H1 (cell line): ENCODE measurements at regions not wholly inside any gene's neighbourhood (a gene's known extent, or its start where the extent isn't known, plus 50 kb on each side); places are given as distances from the start of the nearest gene placed in this dataset.

Experiments used
- CTCF ChIA-PET: fragments of 300-600 bp; sonication (Branson Sonifier 250); formaldehyde crosslinking; loops from one replicate; lab custom pipeline; 2021; ENCODE audit not compliant: partially characterized antibody; lab: Charles Lee
- POLR2A ChIA-PET: fragments of 300-600 bp; sonication (Branson Sonifier 250); formaldehyde crosslinking; loops from one replicate; lab custom pipeline; 2021; ENCODE audit warnings: inconsistent platforms; ENCODE audit not compliant: partially characterized antibody; lab: Charles Lee
- DNase-seq, 2 experiments: peaks; one replicate each; pipeline versions ENCODE4 v3.0.0 to v3.0.0-alpha.2; 2010 to 2022; ENCODE audit warnings: low spot score in 2 of 2, low read depth in 1 of 2, mixed read lengths in 1 of 2
- FAIRE-seq: peaks from 2 replicates; lab custom pipeline; 2011; peaks lifted over from hg19 to GRCh38; lab: Jason Lieb, UNC
- H2AFZ ChIP-seq: 2 replicates; pipeline ENCODE4 v1.8.1; 2012; ENCODE audit warnings: low read length, inconsistent platforms
- H2AK5ac ChIP-seq: 2 replicates; pipeline ENCODE4 v1.6.1; 2013; ENCODE audit warnings: low read depth, low read length
- H2BK120ac ChIP-seq: replicated peaks from 2 replicates; pipeline ENCODE3; 2013; ENCODE audit warnings: low read depth, low read length, inconsistent platforms
- H2BK12ac ChIP-seq: 2 replicates; pipeline ENCODE4 v1.6.1; 2013; ENCODE audit warnings: low read depth, low read length
- H2BK15ac ChIP-seq: 2 replicates; pipeline ENCODE4 v1.6.1; 2013; ENCODE audit warnings: low read length
- H2BK20ac ChIP-seq: 2 replicates; pipeline ENCODE4 v1.6.1; 2013; ENCODE audit warnings: low read length
- H2BK5ac ChIP-seq: 2 replicates; pipeline ENCODE4 v1.6.1; 2013; ENCODE audit warnings: low read depth, low read length
- H3K14ac ChIP-seq: 2 replicates; pipeline ENCODE4 v1.6.1; 2013; ENCODE audit warnings: inconsistent platforms; ENCODE audit not compliant: insufficient read length
- H3K18ac ChIP-seq: 2 replicates; pipeline ENCODE4 v1.6.1; 2013; ENCODE audit warnings: low read length; ENCODE audit errors: extremely low read depth
- H3K23ac ChIP-seq: 2 replicates; pipeline ENCODE4 v1.6.1; 2013; ENCODE audit warnings: inconsistent platforms; ENCODE audit not compliant: insufficient read length
- H3K23me2 ChIP-seq: 2 replicates; pipeline ENCODE4 v1.6.1; 2013; ENCODE audit warnings: low read depth, low read length
- H3K27ac ChIP-seq: 2 replicates; pipeline ENCODE4 v1.6.1; 2011; ENCODE audit warnings: low read depth, low read length, inconsistent platforms
- H3K27me3 ChIP-seq, 4 experiments: replicated peaks in 1 of 4; 1 replicate in 1 of 4; 2 replicates in 3 of 4; pipeline versions ENCODE4 v1.6.1 to v1.8.1; 2011 to 2013; ENCODE audit warnings: low read length in 3 of 4, mild to moderate bottlenecking in 3 of 4, inconsistent platforms in 2 of 4, mixed read lengths in 2 of 4, moderate library complexity in 1 of 4; ENCODE audit not compliant: control insufficient read depth in 3 of 4, insufficient read depth in 3 of 4; ENCODE audit errors: extremely low read depth in 1 of 4
- H3K36me3 ChIP-seq, 4 experiments: 2 replicates each; pipeline versions ENCODE4 v1.6.1 to v1.8.1; 2011 to 2013; ENCODE audit warnings: mild to moderate bottlenecking in 4 of 4, low read length in 3 of 4, moderate library complexity in 2 of 4, control low read depth in 1 of 4, inconsistent platforms in 1 of 4; ENCODE audit not compliant: insufficient read depth in 4 of 4, control insufficient read depth in 2 of 4
- H3K4ac ChIP-seq: replicated peaks from 2 replicates; pipeline ENCODE3; 2013; ENCODE audit warnings: low read length, low read depth, mixed read lengths, inconsistent platforms; ENCODE audit not compliant: insufficient read length
- H3K4me1 ChIP-seq, 4 experiments: replicated peaks in 1 of 4; 1 replicate in 1 of 4; 2 replicates in 3 of 4; pipeline versions ENCODE4 v1.6.1 to v1.8.1; 2011 to 2013; ENCODE audit warnings: low read length in 3 of 4, inconsistent platforms in 2 of 4, mixed read lengths in 1 of 4; ENCODE audit not compliant: insufficient read depth in 4 of 4, control insufficient read depth in 3 of 4
- H3K4me2 ChIP-seq, 2 experiments: 2 replicates each; pipeline versions ENCODE4 v1.6.1 to v1.8.1; 2011 to 2013; ENCODE audit warnings: low read depth in 2 of 2, low read length in 2 of 2, control low read depth in 1 of 2, inconsistent platforms in 1 of 2, mild to moderate bottlenecking in 1 of 2; ENCODE audit not compliant: insufficient read depth in 1 of 2
- H3K4me3 ChIP-seq, 4 experiments: fragments of 200-600, 300-600 bp in 1 of 4; sonication (generic), shearing (Covaris generic), sonication (Bioruptor Twin) in 1 of 4; 2 replicates each; pipeline versions ENCODE4 v1.5.1 to v1.8.1; 2011 to 2016; ENCODE audit warnings: low read length in 4 of 4, low read depth in 3 of 4, control low read depth in 2 of 4, inconsistent platforms in 2 of 4, mild to moderate bottlenecking in 2 of 4, mixed read lengths in 1 of 4, moderate library complexity in 1 of 4; ENCODE audit not compliant: insufficient read depth in 2 of 4; ENCODE audit errors: extremely low read depth in 1 of 4
- H3K56ac ChIP-seq: replicated peaks from 2 replicates; pipeline ENCODE3; 2013; ENCODE audit warnings: low read depth, mild to moderate bottlenecking, mixed read lengths, low read length, inconsistent platforms; ENCODE audit not compliant: insufficient read length
- H3K79me1 ChIP-seq: 2 replicates; pipeline ENCODE4 v1.6.1; 2013; ENCODE audit warnings: low read depth, low read length, control low read depth
- H3K79me2 ChIP-seq, 2 experiments: 2 replicates each; pipeline versions ENCODE4 v1.6.1 to v1.8.1; 2012 to 2013; ENCODE audit warnings: low read length in 2 of 2, mild to moderate bottlenecking in 2 of 2, inconsistent platforms in 1 of 2; ENCODE audit not compliant: insufficient read depth in 2 of 2, control insufficient read depth in 1 of 2
- H3K9ac ChIP-seq, 4 experiments: replicated peaks in 1 of 4; 1 replicate in 1 of 4; 2 replicates in 3 of 4; pipeline versions ENCODE4 v1.6.1 to v1.8.1; 2011 to 2013; ENCODE audit warnings: low read depth in 3 of 4, low read length in 3 of 4, control low read depth in 2 of 4, mild to moderate bottlenecking in 2 of 4, moderate library complexity in 2 of 4, inconsistent platforms in 1 of 4; ENCODE audit errors: extremely low read depth in 1 of 4
- H3K9me3 ChIP-seq, 2 experiments: 2 replicates each; pipeline versions ENCODE4 v1.6.1 to v1.8.1; 2012 to 2013; ENCODE audit warnings: mild to moderate bottlenecking in 2 of 2, moderate library complexity in 2 of 2, control low read depth in 1 of 2, inconsistent platforms in 1 of 2, low read depth in 1 of 2, low read length in 1 of 2, mixed read lengths in 1 of 2; ENCODE audit not compliant: insufficient read depth in 2 of 2
- H4K20me1 ChIP-seq, 2 experiments: replicated peaks in 1 of 2; 2 replicates each; pipeline versions ENCODE3 to v1.8.1; 2011 to 2013; ENCODE audit warnings: inconsistent platforms in 2 of 2, low read length in 2 of 2, mild to moderate bottlenecking in 1 of 2; ENCODE audit not compliant: insufficient read depth in 2 of 2, control insufficient read depth in 1 of 2
- H4K5ac ChIP-seq: 2 replicates; pipeline ENCODE4 v1.6.1; 2013; ENCODE audit warnings: low read length, low read depth, mixed read lengths, inconsistent platforms; ENCODE audit not compliant: insufficient read length
- H4K8ac ChIP-seq: 2 replicates; pipeline ENCODE4 v1.8.0; 2013; ENCODE audit warnings: mild to moderate bottlenecking, moderate library complexity, low read length, inconsistent platforms; ENCODE audit not compliant: insufficient read depth; ENCODE audit errors: extremely low read depth
- H4K91ac ChIP-seq: replicated peaks from 2 replicates; pipeline ENCODE3; 2013; ENCODE audit warnings: low read length, mixed read lengths, inconsistent platforms; ENCODE audit not compliant: insufficient read length
- BACH1 ChIP-seq: IDR thresholded peaks from 2 replicates; pipeline ENCODE4 v1.6.1; 2012; ENCODE audit warnings: low read length, improper control_type of control experiment
- CBX5 ChIP-seq: fragments of 300-800, 300-1000 bp; sonication (generic); IDR thresholded peaks from 2 replicates; pipeline ENCODE4 v1.7.1; 2016; ENCODE audit warnings: antibody characterized with exemption, low read length, low read depth
- CBX8 ChIP-seq: fragments of 300-800, 300-1000 bp; sonication (generic); IDR thresholded peaks from 2 replicates; pipeline ENCODE4 v1.7.1; 2016; ENCODE audit warnings: low read depth, low read length, borderline replicate concordance
- CEBPB ChIP-seq: IDR thresholded peaks from 2 replicates; pipeline ENCODE4 v1.6.1; 2012; ENCODE audit warnings: low read depth, low read length
- CHD1 ChIP-seq: IDR thresholded peaks from 2 replicates; pipeline ENCODE4 v1.6.1; 2012; ENCODE audit warnings: low read depth, low read length, improper control_type of control experiment
- CREB1 ChIP-seq: IDR thresholded peaks from 2 replicates; pipeline ENCODE4 v1.6.1; 2012; ENCODE audit warnings: inconsistent platforms
- EGR1 ChIP-seq: IDR thresholded peaks from 2 replicates; pipeline ENCODE4 v1.6.1; 2011; ENCODE audit warnings: low read depth, low read length, borderline replicate concordance
- EP300 ChIP-seq, 2 experiments: IDR thresholded peaks; 1 replicate in 1 of 2; 2 replicates in 1 of 2; pipeline ENCODE4 v1.6.1; 2011 to 2012; ENCODE audit warnings: low read depth in 2 of 2, low read length in 2 of 2, mild to moderate bottlenecking in 2 of 2, borderline replicate concordance in 1 of 2, inconsistent platforms in 1 of 2, moderate library complexity in 1 of 2
- GABPA ChIP-seq: IDR thresholded peaks from 2 replicates; pipeline ENCODE4 v1.6.1; 2011; ENCODE audit warnings: mild to moderate bottlenecking, low read length, moderate library complexity, borderline replicate concordance; ENCODE audit not compliant: insufficient read depth
- GTF2F1 ChIP-seq: IDR thresholded peaks from 2 replicates; pipeline ENCODE4 v1.6.1; 2012; ENCODE audit warnings: low read depth, low read length, improper control_type of control experiment, borderline replicate concordance
- KDM5A ChIP-seq: fragments of 200-600 bp; IDR thresholded peaks from 2 replicates; pipeline ENCODE4 v1.7.1; 2012; ENCODE audit warnings: mild to moderate bottlenecking, low read length, inconsistent platforms, mixed read lengths
- MAX ChIP-seq: IDR thresholded peaks from 2 replicates; pipeline ENCODE4 v1.6.1; 2012; ENCODE audit warnings: inconsistent platforms
- RBBP5 ChIP-seq: IDR thresholded peaks from 2 replicates; pipeline ENCODE4 v1.7.1; 2012; ENCODE audit warnings: low read depth, mild to moderate bottlenecking, inconsistent platforms, low read length, moderate library complexity, borderline replicate concordance
- TCF12 ChIP-seq: IDR thresholded peaks from 2 replicates; pipeline ENCODE4 v1.6.1; 2011; ENCODE audit warnings: low read depth, mild to moderate bottlenecking, low read length
- YY1 ChIP-seq: IDR thresholded peaks from 2 replicates; pipeline ENCODE4 v1.6.1; 2011; ENCODE audit warnings: low read depth, mild to moderate bottlenecking, low read length
- WGBS, 2 experiments: shearing (Covaris generic) in 1 of 2; methylation state at CpG; one replicate each; pipeline versions ENCODE4 v1.1.6 to v1.1.7; 2013 to 2015; ENCODE audit warnings: low lambda C conversion rate in 2 of 2, mixed read lengths in 2 of 2, inconsistent platforms in 1 of 2, low coverage in 1 of 2, missing lambda C conversion rate in 1 of 2; ENCODE audit not compliant: insufficient replicate concordance in 2 of 2, insufficient coverage in 1 of 2, insufficient read length in 1 of 2; ENCODE audit errors: extremely low coverage in 1 of 2, missing lambda C conversion rate in 1 of 2; 5-methylcytosine and 5-hydroxymethylcytosine counted together

GRCh38 chr6:164007881-164008280, 593.4 kb downstream of the QKI start:
- no peak for FAIRE-seq
- CTCF ChIA-PET: no interaction called here
- no peak for TF ChIP-seq KDM5A
- TF ChIP-seq EP300 (IDR thresholded peaks at IDR 0.05; ENCODE audit: borderline replicate concordance in 1 of 2, low read depth in 2 of 2, low read length in 2 of 2): no peak
- no peak for TF ChIP-seq CBX8
- no peak for TF ChIP-seq CBX5
- no peak for TF ChIP-seq YY1
- no peak for TF ChIP-seq CHD1
- no peak for TF ChIP-seq TCF12
- TF ChIP-seq MAX: no peak
- no peak for TF ChIP-seq GABPA
- TF ChIP-seq RBBP5: no peak
- no peak for TF ChIP-seq CREB1
- TF ChIP-seq EGR1: no peak
- no peak for TF ChIP-seq BACH1
- no peak for TF ChIP-seq GTF2F1
- no peak for TF ChIP-seq CEBPB

More at GRCh38 chr6:164007881-164008280, 593.4 kb downstream of the QKI start:
- POLR2A ChIA-PET: no interaction called here
- no peak overlapping the region for H3K4me2 ChIP-seq
- no peaks in the 10 kb centered on the region for H3K36me3 ChIP-seq
- H4K5ac ChIP-seq: no peak overlapping the region
- no peak for DNase-seq
- H3K27ac ChIP-seq: no peak overlapping the region
- no peak overlapping the region for H3K23ac ChIP-seq
- no peaks in the 10 kb centered on the region for H3K23me2 ChIP-seq
- no peak overlapping the region for H3K14ac ChIP-seq
- no peak overlapping the region for H2BK120ac ChIP-seq
- H3K4me1 ChIP-seq: no peaks in the 10 kb centered on the region
- H3K79me1 ChIP-seq: no peaks in the 10 kb centered on the region
- H2BK12ac ChIP-seq: no peak overlapping the region
- no peak overlapping the region for H2BK5ac ChIP-seq
- no peak overlapping the region for H3K4me3 ChIP-seq
- H2BK15ac ChIP-seq: no peak overlapping the region
- H3K4ac ChIP-seq: no peak overlapping the region
- H3K27me3 ChIP-seq: no peaks in the 10 kb centered on the region
- H3K9ac ChIP-seq: no peak overlapping the region
- H3K56ac ChIP-seq: no peak overlapping the region
- WGBS, 2 experiments: 84% methylated on average over 7 of the region's 7 CpGs; no CpG with 5 or more reads in 1 of the 2 experiments
- no peak overlapping the region for H3K18ac ChIP-seq
- H4K91ac ChIP-seq: no peak overlapping the region
- no peak overlapping the region for H4K8ac ChIP-seq
- no peaks in the 10 kb centered on the region for H3K9me3 ChIP-seq
- H4K20me1 ChIP-seq: no peaks in the 10 kb centered on the region
- H2BK20ac ChIP-seq: no peak overlapping the region
- H2AFZ ChIP-seq: no peak overlapping the region
- no peaks in the 10 kb centered on the region for H3K79me2 ChIP-seq
- no peak overlapping the region for H2AK5ac ChIP-seq
